HG02884 (cell line): ENCODE measurements at regions not wholly inside any gene's neighbourhood (a gene's known extent, or its start where the extent isn't known, plus 50 kb on each side); places are given as distances from the start of the nearest gene placed in this dataset.
A peak's percentile ranks its signal among the peaks of the same experiment; 100 is the strongest.
"Not testable (repeated sequence)": the region's sequence is repeated elsewhere in the genome, so short reads cannot be mapped to it uniquely, and the experiment has no call there.

Experiments
- ATAC-seq: cut with Tn5 transposase; IDR thresholded peaks from one replicate; pipeline ENCODE4 v1.9.1; 2021; ENCODE audit warnings: mild to moderate bottlenecking, moderate library complexity; ENCODE audit not compliant: unreplicated experiment

DNA sequence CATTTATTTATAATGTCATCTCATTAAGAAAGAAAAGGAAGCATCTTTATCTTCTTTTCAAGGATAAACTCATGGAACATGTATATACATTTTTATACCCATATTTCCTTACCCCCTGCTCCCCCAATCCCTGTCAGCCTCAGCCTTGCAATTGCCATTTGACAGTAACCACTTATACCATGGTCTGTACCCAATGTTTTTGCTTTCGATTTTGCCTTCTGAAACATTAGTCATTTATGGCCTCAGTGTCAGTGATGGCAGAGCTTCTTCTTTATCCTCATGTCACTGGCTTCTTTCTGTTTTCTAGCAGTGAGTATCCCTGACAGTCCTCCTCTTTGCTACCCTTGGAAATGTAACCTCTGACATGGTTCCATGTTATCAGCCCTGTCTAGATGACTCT lies 228.4 kb downstream of the SPRY1 start:
- no peak for ATAC-seq

DNA sequence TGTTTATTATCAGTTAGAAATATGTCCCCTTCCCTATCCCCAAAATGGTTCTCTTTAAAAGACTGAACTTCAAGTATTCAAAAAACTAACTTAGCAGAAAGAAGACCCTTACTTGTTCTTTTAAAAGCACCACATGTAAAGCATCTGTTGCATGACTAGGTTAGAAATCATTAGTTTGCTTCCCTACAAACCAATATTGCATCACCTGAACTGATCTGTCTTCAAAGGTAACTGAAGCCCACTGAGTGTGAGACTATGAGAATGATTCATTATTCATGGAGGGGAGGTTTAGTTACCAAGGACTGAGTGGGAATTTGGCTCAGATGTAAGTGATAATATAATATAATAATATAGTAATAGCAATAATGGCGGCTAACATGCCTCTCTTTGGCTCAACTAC lies 231.7 kb downstream of the SPRY1 start:
- no peak for ATAC-seq

DNA sequence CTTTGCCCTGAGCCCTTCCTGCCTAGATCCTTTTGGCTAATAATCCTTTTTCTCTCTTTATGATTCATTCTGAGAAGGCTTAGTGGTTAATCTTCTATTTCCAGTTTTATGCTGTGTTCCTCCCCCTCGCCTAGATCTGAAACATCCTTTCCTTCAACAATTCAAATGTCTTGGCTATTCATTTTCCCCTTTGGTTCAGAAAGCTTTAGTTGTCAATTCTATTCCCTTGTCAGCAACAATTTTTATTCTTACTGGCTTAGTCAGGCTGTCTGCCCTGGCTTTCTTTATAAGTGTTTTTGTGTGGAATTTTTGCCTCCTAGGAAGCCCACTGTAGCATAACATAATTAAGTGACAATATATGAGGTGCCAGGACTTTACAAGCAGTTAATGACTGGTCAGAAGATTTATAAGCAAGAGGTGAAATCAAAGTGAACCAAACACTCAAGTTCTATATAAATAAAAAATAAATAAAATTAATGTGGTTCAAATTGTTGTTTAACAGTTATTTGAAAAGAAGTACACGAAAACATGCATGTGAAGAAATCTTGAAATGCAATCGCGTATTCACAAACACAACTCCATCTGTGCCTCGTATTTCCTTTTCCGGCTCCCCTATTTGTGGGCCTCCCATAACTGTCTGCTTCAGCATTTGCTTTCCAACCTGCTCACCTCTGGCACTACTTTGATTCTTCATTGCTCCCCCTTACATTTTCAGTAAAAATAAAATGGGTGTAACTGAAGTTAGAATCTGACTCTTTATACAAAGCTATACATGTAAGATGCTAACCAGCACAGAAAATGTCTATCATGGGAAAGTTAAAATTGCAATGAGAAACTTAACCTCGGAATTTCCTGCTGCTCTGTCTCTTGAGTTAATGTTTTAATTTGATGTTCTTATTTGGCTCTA lies 235.4 kb downstream of the SPRY1 start:
- no peak for ATAC-seq

DNA sequence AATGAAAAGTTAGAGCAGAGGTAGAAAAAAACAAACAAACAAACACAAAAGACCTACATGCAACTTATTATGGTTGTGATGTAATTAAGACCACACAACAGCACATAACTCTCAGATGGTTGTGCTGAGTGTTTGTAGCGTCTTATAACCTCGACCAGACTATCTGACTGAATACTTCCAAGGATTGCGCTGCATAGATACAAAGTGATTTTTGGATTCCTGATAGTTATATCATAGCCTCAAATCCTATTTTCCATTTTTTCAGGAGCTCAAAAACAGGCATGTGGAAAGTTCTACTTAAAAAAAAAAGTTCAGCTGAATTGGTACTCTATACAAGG lies 236.1 kb downstream of the SPRY1 start:
- no peak for ATAC-seq

DNA sequence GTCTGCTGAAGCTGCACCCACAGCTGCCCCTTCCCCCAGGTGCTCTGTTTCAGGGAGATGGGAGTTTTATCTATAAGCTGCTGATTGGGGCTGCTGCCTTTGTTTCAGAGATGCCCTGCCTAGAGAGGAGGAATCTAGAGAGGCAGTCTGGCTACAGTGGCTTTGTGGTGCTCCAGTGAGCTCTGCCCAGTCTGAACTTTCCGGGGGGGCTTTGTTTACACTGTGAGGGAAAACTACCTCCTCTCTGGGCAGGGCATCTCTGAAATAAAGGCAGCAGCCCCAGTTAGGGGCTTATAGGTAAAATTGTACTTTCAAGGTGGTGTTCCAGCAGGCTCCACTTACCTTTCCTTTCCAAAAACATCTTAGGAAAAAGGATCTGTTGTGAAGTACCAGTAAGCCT lies 242.2 kb downstream of the SPRY1 start:
- no peak for ATAC-seq

DNA sequence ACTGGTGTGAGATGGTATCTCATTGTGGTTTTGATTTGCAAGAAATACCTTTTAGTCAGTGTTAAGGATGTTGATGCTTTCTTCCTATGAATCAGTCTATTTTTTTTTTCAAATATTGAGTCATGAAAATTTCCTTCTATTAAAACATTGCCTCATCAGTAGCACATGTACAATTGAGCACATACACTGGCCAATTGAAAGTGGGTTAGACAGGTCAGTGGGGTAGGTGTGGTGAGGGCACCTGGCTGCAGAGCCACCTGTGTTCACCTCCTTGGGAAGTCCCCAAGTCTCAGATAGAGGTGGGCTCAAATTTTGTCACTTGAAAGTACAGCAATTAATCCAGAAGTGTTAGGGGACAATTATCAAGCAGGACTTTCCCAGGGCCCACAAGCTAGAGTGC lies 243.7 kb downstream of the SPRY1 start:
- no peak for ATAC-seq

DNA sequence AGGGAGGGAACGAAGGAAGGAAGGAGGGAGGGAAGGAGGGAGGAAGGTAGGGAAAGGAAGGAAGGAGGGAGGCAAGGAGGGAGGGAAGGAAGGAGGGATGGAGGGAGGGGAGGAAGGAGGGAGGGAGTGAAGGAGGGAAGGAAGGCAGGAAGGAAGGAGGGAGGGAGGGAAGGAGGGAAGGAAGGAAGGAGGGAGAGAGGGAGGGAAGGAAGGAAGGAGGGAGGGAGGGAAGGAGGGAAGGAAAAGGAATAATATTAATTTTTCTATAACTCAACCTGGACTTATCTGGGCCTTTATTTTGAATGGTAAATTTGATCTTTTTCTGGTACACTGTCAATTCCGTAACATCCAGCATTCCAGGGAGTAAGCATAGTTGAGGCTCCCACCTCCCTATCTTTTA lies 244.2 kb downstream of the SPRY1 start:
- no peak for ATAC-seq

DNA sequence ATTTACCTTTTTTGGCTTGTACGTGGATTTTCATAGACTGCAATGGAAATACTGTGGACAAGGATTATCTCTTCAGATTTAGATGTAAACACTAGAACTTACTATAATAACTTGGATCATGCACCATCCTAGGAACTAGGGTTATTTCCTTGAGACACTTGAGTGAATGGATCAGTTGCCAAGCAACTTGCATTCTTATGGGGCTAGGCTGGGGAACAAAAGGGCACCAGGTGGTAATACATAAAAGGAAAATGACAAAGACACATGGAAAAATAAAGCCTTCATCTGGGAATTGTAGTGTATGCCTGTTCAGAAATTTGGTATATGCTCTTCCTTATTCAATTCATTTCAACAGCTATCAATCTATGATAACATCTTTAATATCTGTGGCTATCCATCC lies 247.1 kb downstream of the SPRY1 start:
- ATAC-seq: no peak

DNA sequence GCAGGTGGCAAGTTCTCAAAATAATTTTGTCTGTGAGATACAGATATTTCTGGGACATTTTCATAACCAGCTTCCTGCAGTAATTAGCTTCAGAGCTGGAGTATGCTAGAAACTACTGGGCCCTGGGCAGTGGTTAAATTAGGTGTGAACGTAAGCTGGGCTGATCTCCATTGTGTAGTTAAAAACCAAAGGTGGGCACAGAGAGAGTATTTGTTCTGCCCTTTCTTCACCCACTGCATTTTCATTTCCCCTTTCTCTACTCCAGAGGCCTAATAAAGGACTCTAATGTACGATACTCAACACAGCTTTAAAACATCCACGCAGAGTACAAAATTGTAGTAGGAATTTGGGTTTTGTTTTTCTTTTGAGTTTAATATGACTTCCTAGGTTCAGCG lies 252.7 kb downstream of the SPRY1 start:
- ATAC-seq: peak; percentile 83

DNA sequence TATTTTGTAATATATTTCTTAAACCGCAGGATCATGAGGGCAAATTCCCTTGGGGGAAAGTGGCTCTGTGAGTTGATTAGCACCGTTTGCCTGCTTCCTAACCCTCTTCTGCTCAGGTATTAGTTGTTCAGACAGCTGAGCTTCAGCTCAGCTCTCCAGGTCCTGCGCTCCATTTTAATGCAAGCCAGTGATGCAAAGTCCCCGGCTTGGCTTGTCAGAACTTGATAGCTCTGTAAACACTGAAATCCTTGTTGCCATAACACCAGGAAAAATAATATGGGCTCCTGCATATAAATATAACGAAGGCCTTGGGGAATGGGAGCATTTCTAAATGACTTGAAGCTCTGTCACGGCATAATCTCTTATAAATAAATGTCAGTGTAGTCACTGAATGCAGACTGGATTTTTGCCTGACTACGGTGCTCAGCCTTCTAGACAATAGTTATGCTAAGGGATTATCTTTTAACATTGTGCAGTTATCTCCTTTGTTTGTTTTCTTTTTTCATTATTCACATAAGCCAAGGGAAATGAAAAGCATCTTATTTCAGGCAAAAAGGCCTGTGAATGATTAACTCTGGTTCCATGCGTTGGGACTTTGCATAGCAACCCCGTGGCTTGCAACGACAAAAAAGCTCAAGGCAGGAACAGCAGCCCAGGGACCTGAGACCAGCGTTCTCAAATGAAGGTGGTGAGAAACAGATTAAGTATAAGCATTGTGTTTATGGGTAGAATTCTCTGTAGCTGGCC lies 253.2 kb downstream of the SPRY1 start:
- ATAC-seq: no peak

DNA sequence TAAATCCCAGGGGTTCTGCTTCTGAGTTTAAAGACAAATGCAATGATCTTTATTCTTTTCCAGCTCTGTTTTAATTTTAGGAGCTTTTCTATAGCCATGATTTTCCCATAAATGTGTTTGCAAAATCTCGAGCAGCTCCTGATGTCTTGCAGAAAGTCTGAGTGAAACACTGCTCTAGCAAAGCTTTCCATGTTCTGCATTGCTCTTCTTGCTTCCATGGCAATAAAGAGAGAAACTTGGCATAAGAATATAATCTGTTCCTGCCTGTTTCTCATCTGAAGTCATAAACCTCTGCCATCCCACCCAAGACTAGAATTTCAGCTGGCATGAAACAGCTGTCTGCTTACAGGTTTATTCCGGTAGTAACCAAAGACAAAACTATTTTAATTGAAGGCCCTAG lies 254.5 kb downstream of the SPRY1 start:
- ATAC-seq: no peak

DNA sequence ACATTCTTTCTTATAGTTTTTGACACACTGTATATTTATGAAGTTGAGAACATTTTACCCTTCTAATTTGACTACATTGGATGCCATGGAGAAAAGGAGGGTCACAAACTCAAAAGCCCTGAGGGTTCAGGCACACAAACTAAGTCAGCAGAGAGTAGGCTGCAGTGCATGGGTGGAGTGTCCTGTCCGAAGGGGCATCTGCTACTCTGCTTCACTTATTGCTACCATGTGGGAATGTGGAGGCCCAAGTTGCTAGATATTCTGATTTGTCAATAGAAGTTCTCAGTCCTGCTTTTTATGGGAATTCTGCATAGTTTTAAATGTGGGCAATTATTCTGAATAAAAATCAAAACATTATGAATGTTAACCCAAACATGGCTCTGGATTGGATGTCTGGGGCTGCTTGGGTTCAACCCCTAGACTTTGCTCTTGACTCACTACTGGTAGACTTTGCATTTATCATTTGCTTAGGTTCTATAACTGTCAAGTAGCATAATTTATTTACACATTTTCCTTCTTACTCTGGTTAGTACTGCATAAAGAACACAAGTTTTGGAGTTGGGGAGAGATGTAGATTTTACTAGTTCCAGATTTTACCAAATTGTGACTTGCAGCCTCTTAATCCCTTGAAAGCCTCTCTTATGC lies 255.1 kb downstream of the SPRY1 start:
- ATAC-seq: no peak

DNA sequence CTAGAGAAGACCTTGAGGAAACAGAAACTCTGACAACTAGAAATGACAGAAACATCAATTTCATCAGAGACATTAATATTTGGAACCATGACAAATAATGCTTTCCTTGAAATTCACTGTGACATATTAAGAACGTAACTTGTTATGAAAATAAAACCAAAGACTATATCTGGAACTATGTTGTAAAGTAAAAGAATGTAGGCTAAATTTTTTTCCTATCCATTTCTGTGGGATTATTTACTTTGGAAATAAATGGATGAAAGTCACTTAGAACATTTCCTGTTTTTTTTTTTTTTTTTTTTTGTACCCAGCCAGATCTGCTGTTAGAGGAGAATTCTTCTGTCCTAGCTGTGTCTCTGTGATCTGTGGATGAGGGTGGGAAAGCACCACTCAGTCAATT lies 255.9 kb downstream of the SPRY1 start:
- ATAC-seq: no peak

DNA sequence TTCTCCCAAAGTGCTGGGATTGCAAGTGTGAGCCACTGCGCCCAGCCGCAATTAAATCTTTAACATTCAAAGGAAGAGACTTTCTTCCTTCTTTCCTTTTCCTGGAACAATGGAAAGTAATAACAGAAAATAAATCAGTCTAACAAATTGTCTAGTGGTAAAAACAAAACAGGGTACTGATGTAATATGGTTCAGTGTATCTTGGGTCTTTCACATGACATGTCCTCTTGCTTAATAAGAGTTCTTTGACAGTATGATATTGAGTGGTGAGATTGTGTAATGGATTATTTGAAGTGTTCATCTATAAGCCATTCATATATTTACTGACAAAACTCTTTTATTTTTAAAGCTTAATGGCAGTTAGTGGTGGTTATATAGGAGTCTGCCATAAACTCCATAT lies 256.6 kb downstream of the SPRY1 start:
- no peak for ATAC-seq

DNA sequence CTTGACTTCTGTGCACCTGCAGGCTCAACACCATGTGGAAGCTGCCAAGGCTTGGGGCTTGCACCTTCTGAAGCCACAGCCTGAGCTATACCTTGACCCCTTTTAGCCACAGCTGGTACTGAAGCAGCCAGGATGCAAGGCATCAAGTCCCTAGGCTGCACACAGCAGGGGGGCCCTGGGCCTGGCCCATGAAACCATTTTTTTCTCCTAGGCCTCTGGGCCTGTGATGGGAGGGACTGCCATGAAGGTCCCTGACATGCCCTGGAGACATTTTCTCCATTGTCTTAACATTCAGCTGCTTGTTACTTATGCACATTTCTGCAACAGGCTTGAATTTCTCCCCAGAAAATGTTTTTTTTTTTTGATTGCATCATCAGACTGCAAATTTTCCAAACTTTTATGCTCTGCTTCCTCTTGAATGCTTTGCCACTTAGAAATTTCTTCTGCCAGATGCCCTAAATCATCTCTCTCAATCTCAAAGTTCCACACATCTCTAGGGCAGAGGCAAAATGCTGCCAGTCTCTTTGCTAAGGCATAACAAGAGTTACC lies 260.2 kb downstream of the SPRY1 start:
- not testable (repeated sequence) for ATAC-seq

DNA sequence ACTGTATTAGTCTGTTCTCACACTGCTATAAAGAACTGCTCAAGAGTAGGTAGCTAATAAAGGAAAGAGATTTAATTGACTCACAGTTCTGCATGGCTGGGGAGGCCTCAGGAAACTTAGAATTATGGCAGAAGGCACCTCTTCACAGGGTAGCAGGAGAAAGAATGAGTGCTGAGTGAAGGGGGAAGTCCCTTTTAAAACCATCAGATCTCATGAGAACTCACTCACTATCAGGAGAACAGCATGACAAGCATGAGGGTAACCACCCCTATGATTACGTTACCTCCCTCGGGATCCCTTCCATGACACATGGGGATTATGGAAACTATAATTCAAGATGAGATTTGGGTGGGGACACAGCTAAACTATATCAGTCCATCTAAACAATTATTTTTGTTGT lies 261.0 kb downstream of the SPRY1 start:
- peak; percentile 62 for ATAC-seq

DNA sequence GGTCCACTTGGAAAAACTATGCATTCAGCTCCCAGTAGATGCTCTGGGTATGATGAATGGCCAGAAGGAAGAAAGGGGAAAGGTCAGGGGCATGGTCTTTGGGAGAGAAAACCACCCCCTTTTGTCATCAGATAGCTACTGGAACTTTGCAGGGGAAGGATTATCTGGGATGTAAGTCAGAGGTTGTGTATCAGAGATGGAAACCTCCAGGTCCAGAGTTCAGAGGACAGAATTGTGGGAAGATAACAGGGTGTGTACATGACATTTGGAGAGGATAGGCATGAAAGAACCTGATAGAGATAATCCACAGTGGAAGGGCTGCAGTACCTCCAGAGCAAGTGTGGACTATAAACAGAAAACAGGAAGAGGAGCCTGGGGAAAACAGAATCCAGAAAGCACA lies 262.7 kb downstream of the SPRY1 start:
- no peak for ATAC-seq

DNA sequence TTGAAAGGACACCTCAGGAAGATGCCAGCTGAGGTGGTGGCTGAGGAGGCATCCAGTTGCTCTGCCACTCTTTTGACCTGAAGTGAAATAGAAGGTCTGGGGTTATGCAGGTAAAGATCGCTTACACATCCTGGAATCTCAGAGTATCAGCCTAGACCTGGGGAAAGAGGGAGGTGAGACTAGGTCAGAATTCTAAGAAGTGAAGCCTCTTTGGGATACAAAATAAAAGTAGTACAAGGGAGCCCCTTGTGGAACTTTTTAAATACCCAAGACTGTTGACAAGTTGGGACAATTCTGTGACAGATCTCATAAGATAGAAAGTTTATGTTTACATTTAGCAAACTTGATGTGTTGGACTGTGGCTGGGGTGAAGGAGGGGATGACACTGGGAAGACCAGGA lies 263.1 kb downstream of the SPRY1 start:
- no peak for ATAC-seq

DNA sequence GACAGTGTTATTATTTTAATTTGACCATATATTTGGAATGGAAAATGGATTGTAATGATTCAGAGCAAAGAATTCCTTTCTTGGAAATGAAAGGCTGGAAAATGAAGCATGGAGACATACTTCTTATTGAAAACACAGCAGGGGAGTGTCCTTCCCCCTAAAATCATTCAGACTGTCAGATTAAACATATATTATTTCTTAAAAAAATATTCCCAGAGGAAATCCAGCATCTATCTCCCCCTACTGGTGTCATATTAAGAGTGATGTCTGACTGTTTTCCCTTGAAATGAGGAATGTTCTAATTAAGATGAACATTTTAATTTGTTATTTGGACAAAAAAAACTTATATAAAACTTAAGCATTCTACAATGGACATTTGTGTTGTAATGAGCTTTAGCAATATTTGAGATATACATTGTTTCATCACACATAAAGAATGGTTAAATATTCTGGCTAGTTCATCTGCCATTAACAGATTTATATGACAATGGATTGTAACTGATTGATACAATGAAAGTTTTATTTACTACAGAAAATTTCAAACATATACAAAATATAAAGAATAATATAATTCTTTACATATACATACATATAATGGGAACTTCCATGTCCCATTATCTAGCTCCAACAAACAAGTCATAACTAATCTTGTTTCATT lies 264.6 kb downstream of the SPRY1 start:
- ATAC-seq: no peak

DNA sequence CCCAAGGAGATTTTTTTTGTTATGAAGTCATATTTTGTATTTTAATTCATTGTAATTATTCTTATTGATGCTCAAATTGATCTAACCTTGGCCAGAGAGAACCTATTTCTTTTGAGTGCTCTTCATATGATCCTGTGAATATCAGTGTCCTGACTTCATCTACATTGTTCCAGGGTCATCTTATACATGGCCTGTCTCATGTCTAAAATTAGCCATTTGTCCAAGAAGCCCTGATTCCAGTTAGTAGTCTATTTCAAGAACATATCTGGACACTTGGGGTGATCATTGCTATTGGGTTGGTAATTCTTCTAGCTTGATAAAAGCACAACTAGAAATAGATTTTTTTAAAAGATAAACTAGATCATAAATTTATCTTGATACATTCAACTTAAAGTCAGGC lies 266.2 kb downstream of the SPRY1 start:
- ATAC-seq: no peak

DNA sequence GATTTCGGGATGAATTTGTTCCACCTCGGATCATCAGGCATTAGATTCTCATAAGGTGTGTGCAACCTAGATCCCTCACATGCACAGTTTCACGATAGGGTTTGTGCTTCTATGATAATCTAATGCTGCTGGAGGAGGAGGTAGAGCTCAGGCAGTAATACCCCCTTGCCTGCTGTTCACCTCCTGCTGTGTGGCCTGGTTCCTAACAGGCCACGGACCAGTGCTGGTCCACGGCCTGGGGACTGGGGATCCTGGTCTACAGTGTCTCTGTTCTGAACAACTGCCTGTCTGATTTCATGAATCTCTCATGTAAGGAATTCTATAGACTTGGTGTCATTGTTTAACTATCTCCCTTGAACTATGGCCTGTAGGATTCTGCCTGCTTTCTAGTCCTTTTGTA lies 269.9 kb downstream of the SPRY1 start:
- no peak for ATAC-seq
